ENCODE measurements at regions not wholly inside any gene's neighbourhood (a gene's known extent, or its start where the extent isn't known, plus 50 kb on each side); places are given as distances from the start of the nearest gene placed in this dataset.
"Not testable (repeated sequence)": the region's sequence is repeated elsewhere in the genome, so short reads cannot be mapped to it uniquely, and the experiment has no call there.

GRCh38 chr3:193047461-193047860 lies 129.8 kb upstream of the MB21D2 start:
- not testable (repeated sequence) for TF ChIP-seq CTCF (conservative IDR thresholded peaks at IDR 0.05); EZH2 (IDR thresholded peaks at IDR 0.05; ENCODE audit: low read depth)

Data from PC-9 (cell line).